Ovary (tissue), 7 donors: ENCODE measurements at regions not wholly inside any gene's neighbourhood (a gene's known extent, or its start where the extent isn't known, plus 50 kb on each side); places are given as distances from the start of the nearest gene placed in this dataset.

Experiments used
- DNase-seq, 5 donors: peaks; one replicate each; pipeline ENCODE4 v3.0.0-alpha.2; 2019 to 2020
- H3K27ac ChIP-seq, 2 donors: fragments of 200-600 bp; one replicate each; pipeline versions ENCODE4 v1.5.1 to v1.8.0; 2019 to 2022
- H3K27me3 ChIP-seq: fragments of 200-600 bp; one replicate; pipeline ENCODE4 v1.8.0; 2022
- H3K36me3 ChIP-seq: fragments of 200-600 bp; sonication (generic); one replicate; pipeline ENCODE4 v1.5.1; 2019
- H3K4me1 ChIP-seq: one replicate; pipeline ENCODE4 v1.8.1; 2013; ENCODE audit warnings: mild to moderate bottlenecking, moderate library complexity; ENCODE audit not compliant: insufficient read depth
- H3K4me3 ChIP-seq: fragments of 200-600 bp; sonication (generic); one replicate; pipeline ENCODE4 v1.5.1; 2017
- H3K9me3 ChIP-seq, 2 donors: fragments of 200-600 bp in 1 of 2; sonication (generic) in 1 of 2; one replicate each; pipeline versions ENCODE4 v1.5.1 to v1.8.1; 2013 to 2019; ENCODE audit warnings: mild to moderate bottlenecking in 1 of 2, moderate library complexity in 1 of 2
- EP300 ChIP-seq: sonication (generic); formaldehyde crosslinking; IDR thresholded peaks from one replicate; pipeline ENCODE4 v1.6.1; 2017; ENCODE audit warnings: antibody characterized with exemption
- POLR2A ChIP-seq: fragments of 450-650 bp; IDR thresholded peaks from one replicate; pipeline ENCODE4 v1.6.1; 2017; ENCODE audit warnings: antibody characterized with exemption, mild to moderate bottlenecking, moderate library complexity
- WGBS, 3 donors: extraction: QIAGEN DNeasy Blood & Tissue Kit in 1 of 3; methylation state at CpG; one replicate each; pipeline versions ENCODE4 v1.1.5 to v1.1.7; 2013 to 2017; 5-methylcytosine and 5-hydroxymethylcytosine counted together
- intact Hi-C, 4 donors: fragments of 100-400 bp; cut with DNase I; formaldehyde crosslinking; loops; one replicate each; pipeline versions ENCODE4 v1.11.0 to v1.15.1; 2022 to 2023
- TF ChIP-seq, protein P1 (sequence below), 3 donors: fragments of 450-650 bp in 2 of 3; fragments of 200-600 bp in 1 of 3; IDR thresholded peaks; one replicate each; pipeline versions ENCODE4 v1.5.1 to v1.8.0; 2016 to 2022; ENCODE audit warnings: antibody characterized with exemption in 3 of 3, mild to moderate bottlenecking in 1 of 3
- donor health status: DM: no; HTN: no; CAD: no; lungs with moderate emphysema.
- donor health status: DM: no; HTN: no; CAD: no.
- donor health status: Bipolar disorder and iron deficiency.
- donor health status: DM: no; HTN: no; CAD: no.
- donor health status: DM: yes; HTN: yes; CAD: no.

DNA sequence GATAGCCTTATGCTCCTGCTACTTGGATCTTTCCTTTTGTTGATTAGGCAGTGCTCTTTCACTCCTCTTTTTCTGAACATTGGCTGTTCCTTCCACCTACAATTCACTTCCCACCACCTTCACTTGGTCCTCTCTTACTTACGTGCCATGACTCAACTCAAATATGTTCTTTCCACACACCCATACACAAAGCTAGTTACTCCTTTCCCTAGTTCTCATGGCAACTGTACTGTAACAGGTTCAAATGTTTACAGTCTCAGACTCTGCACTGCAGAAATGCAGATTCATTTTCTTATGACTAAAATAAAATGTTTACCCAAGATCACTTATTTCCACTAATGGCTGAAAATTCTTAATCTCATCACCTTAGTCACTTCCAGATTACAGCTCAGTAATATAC is 174.0 kb upstream of the TSHZ2 start:
- Histone ChIP-seq H3K27me3 (no peaks in the 10 kb centered on the region), H3K4me1 (no peaks in the 10 kb centered on the region), H3K27ac (no peak overlapping the region), H3K4me3 (no peak overlapping the region), H3K36me3 (no peaks in the 10 kb centered on the region), H3K9me3 (no peaks in the 10 kb centered on the region)
- 85 to 93% (median 91%) methylated on average over 1 of the region's 1 CpG for WGBS, 3 donors
- DNase-seq = no peak
- no peak for TF ChIP-seq POLR2A
- no peak for TF ChIP-seq EP300
- TF ChIP-seq, protein P1, sequence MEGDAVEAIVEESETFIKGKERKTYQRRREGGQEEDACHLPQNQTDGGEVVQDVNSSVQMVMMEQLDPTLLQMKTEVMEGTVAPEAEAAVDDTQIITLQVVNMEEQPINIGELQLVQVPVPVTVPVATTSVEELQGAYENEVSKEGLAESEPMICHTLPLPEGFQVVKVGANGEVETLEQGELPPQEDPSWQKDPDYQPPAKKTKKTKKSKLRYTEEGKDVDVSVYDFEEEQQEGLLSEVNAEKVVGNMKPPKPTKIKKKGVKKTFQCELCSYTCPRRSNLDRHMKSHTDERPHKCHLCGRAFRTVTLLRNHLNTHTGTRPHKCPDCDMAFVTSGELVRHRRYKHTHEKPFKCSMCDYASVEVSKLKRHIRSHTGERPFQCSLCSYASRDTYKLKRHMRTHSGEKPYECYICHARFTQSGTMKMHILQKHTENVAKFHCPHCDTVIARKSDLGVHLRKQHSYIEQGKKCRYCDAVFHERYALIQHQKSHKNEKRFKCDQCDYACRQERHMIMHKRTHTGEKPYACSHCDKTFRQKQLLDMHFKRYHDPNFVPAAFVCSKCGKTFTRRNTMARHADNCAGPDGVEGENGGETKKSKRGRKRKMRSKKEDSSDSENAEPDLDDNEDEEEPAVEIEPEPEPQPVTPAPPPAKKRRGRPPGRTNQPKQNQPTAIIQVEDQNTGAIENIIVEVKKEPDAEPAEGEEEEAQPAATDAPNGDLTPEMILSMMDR (IDR thresholded peaks at IDR 0.05) = no peak
- intact Hi-C loops = no loop called here

DNA sequence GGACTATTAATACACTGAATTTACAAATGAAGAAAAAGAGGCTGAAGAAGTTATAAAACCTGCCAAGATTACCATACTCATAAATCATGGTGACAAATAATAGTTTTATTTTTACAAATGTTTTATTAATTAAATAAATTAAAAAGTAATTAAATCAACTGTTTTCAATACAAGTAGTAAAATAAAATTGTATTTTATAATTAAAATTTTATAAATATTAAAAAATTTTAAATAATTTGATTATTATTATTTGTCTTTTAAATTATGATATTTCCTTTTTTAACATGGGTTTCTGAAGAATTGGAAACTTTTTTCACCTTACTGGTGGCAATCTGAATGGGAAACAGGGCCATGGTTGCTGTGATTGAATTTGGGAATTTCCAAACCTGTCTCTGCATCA is 177.3 kb upstream of the TSHZ2 start:
- H3K27ac ChIP-seq = no peak overlapping the region
- no peaks in the 10 kb centered on the region for H3K9me3 ChIP-seq
- H3K27me3 ChIP-seq = no peaks in the 10 kb centered on the region
- intact Hi-C loops = no loop called here
- TF ChIP-seq, protein P1 (IDR thresholded peaks at IDR 0.05) = no peak
- no peak for TF ChIP-seq POLR2A
- no peak for TF ChIP-seq EP300
- no peaks in the 10 kb centered on the region for H3K4me1 ChIP-seq
- no peak overlapping the region for H3K4me3 ChIP-seq
- no peaks in the 10 kb centered on the region for H3K36me3 ChIP-seq
- no peak for DNase-seq

DNA sequence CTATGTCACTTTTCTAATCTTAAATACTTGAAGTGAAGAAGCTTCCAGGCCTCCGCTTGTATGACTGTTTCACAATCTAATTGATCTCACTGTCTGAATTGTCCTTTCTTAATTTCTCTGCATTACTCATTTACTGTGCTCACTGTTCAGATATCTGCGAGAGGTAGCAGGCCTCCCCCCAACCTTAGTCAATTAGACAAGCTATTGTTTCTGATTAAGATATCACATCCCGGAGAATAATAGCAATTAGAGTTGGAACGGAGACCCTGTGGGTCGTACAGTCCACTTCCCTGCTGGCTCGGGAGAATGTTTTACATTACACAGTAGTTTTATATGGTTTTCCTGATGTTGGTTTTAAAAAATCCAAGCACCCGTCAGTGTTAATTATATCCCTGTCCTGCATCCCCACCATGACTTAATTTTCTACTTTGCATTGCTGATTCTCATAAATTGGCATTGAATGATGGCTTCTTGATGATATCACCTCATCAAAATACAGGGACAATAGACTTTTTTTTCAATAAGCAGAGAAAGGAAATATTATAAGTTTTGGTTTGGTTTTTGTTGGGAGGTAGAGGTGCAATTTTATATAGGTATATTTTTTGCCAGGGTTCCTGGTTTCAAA is 178.7 kb upstream of the TSHZ2 start:
- no peak for DNase-seq
- intact Hi-C loops = no loop called here

DNA sequence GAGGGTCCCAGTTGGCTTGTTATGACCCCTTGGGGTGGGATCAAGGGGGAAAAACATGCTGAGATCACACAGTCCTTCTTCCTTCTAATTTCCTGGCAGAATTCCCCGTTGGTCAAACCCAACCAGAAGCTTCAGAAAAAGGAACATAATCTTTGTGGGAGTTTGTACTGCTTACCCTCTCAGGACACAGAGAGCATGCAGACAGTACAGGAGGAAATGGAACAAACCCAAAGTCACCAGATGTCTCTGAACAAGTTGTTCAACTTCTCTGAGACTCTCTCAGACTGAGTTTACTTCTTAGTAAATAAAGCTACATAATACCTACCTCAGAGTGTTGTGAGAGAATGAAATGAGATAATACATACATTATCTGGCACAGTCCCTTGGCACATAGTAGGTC is 181.1 kb upstream of the TSHZ2 start:
- Histone ChIP-seq H3K4me3 (no peak overlapping the region), H3K36me3 (no peaks in the 10 kb centered on the region), H3K27me3 (no peaks in the 10 kb centered on the region), H3K27ac (no peak overlapping the region), H3K4me1 (no peaks in the 10 kb centered on the region), H3K9me3 (no peaks in the 10 kb centered on the region)
- no peak for DNase-seq
- WGBS, 3 donors = 23 to 36% (median 34%) methylated on average over 1 of the region's 1 CpG
- TF ChIP-seq EP300 (no peak), POLR2A (no peak)
- TF ChIP-seq, protein P1 (IDR thresholded peaks at IDR 0.05) = no peak
- intact Hi-C loops = no loop called here

More for the DNA sequence above, 178.7 kb upstream of the TSHZ2 start:
- Histone ChIP-seq H3K36me3 (no peaks in the 10 kb centered on the region), H3K4me1 (no peaks in the 10 kb centered on the region), H3K9me3 (no peaks in the 10 kb centered on the region), H3K4me3 (no peak overlapping the region), H3K27me3 (no peaks in the 10 kb centered on the region), H3K27ac (no peak overlapping the region)
- TF ChIP-seq EP300 (no peak), POLR2A (no peak)
- TF ChIP-seq, protein P1 (IDR thresholded peaks at IDR 0.05) = no peak
- WGBS, 3 donors = 63 to 75% (median 66%) methylated on average over 7 of the region's 7 CpGs
